IPS-11a (cell line): ENCODE measurements at regions not wholly inside any gene's neighbourhood (a gene's known extent, or its start where the extent isn't known, plus 50 kb on each side); places are given as distances from the start of the nearest gene placed in this dataset.
"Not testable (repeated sequence)": the region's sequence is repeated elsewhere in the genome, so short reads cannot be mapped to it uniquely, and the experiment has no call there.

Source experiments
- H3K4me3 ChIP-seq: one replicate; pipeline ENCODE4 v1.5.1; 2013; ENCODE audit warnings: low read depth, low read length, control low read depth

DNA sequence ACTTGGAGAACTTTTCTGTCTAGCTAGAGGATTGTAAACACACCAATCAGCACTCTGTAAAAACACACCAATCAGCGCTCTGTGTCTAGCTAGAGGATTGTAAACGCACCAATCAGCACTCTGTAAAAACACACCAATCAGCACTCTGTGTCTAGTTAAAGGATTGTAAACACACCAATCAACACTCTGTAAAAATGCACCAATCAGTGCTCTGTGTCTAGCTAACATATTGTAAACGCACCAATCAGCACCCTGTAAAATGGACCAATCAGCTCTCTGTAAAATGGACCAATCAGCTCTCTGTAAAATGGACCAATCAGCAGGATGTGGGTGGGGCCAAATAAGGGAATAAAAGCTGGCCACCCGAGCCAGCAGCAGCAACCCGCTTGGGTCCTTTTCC is 91.1 kb upstream of the KRAS start:
- not testable (repeated sequence) for H3K4me3 ChIP-seq

GRCh38 chr12:25337916-25338315 is 87.2 kb upstream of the KRAS start:
- no peak overlapping the region for H3K4me3 ChIP-seq

DNA sequence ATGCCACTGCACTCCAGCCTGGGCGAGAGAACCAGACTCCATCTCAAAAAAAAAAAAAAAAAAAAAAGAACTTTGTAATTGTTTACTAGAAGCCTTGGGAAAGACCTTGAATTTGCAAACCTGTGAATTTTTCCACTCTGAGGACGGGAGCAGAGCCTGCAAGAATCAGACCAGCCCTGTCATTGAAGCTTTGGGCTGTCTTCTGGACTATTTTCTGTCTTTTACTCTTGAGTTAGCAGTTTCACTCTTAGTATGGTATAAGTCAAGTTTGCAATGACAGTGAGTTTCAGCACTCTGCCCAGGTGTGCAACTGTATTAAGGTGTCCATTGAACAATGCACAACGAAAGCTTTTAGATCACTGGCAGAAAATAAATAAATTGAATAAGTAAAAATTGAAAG is 81.4 kb upstream of the KRAS start:
- H3K4me3 ChIP-seq: no peak overlapping the region

GRCh38 chr12:25328072-25328712 is 77.5 kb upstream of the KRAS start:
- no peak overlapping the region for H3K4me3 ChIP-seq

GRCh38 chr12:25327321-25327720 is 76.6 kb upstream of the KRAS start:
- no peak overlapping the region for H3K4me3 ChIP-seq

DNA sequence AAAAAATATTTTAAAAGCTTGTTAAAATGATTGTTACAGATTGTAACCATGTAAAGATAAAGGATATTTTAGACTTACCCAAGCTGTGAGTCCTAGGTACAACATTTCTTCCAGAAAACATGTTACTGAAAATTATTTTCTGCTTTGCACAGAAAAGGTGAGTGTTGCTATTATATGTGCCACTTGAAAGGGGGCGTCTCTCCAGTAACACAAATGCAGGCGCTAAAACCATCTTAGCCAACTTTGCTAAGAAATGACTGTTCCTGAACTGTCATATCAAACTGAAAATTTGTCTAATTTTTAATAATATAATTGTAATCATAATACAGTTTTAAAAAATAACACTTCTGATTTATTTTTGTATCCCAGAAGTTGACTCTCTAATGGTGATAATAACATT is 75.6 kb upstream of the KRAS start:
- H3K4me3 ChIP-seq: no peak overlapping the region

DNA sequence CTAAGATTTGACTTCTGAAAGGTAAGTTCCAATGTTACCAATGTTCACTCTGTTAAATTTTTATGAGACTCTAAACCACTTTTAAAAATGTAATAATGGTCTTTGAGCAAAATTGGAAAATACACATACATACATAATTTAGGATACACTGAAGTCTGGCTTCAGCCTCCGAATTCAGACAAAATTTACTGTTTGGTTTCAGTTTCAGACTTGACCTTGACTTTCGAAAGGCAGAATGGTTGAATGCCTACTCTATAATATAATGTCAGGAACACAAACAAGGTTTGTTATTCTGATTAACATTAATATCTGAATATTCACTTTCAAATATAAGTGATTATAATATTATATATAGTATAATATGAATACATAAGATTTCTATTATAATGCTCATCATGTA is 74.1 kb upstream of the KRAS start:
- H3K4me3 ChIP-seq: no peak overlapping the region

- no peak overlapping the region for H3K4me3 ChIP-seq
Observed at GRCh38 chr12:25323581-25323982, 72.9 kb upstream of the KRAS start.

DNA sequence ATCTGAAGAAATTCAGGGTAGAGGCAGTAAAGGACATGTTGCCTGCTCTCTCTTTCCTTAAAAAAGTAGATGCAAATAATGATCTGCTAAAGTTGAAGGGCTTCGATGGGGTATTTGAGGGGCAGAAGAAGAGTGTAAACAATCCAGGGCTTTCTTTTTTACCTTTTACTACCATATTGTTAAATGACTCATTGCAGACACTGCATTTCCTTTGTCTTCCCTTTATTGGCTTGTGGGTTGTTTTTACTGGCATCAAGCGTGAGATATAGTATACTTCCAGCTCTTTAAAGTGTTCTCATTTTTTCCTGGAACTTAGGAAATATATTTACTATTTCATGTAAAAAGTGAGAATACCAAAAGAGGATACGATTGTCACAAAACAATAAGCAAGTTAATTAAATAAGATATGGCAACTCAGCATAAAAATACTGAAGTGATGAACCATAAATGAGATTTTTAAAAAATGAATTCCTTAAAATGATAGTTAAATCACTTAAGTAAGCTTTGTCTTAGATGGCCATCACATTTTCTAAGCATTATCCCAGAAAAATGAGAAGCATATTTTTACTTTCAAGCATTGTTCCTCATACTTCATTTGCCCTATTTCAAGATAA is 72.3 kb upstream of the KRAS start:
- H3K4me3 ChIP-seq: no peak overlapping the region

- no peak overlapping the region for H3K4me3 ChIP-seq
Observed at GRCh38 chr12:25322351-25322750, 71.6 kb upstream of the KRAS start.

GRCh38 chr12:25321772-25322171 is 71.0 kb upstream of the KRAS start:
- no peak overlapping the region for H3K4me3 ChIP-seq

GRCh38 chr12:25320123-25321006 is 69.6 kb upstream of the KRAS start:
- H3K4me3 ChIP-seq: no peak overlapping the region

DNA sequence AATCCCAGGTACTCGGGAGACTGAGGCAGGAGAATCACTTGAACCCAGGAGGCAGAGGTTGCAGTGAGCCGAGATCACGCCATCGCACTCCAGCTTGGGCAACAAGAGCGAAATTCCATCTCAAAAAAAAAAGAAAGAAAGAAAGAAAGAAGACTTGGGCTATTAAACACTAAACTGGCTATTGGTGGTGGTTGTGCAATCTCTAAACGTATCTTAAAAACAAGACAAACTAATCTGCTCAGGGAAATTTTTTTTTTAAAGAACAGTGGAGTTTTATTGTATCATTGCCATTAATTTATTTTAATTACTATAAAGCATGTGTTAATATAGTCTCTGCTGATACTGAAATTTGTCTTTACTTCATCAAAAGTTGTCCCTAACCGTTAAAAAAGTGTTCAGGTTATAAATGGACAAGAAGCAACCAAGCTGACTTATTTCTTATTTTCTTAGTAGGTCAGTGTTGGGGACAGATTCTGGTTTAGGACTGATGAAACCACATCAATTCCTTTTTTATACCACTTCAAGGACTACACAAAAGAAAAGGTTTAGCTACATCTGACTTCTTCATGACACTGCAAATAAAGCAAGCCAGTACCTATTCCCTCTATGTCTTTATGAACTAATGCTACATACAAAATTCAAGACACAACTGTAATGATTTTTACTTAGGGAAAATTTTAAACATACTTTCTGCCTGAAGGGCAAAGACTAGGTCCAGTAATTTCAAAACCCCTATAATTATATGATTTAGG is 68.7 kb upstream of the KRAS start:
- no peak overlapping the region for H3K4me3 ChIP-seq

GRCh38 chr12:25317553-25317952 is 66.8 kb upstream of the KRAS start:
- no peak overlapping the region for H3K4me3 ChIP-seq

GRCh38 chr12:25315388-25315787 is 64.7 kb upstream of the KRAS start:
- H3K4me3 ChIP-seq: no peak overlapping the region

- H3K4me3 ChIP-seq: not testable (repeated sequence)
Observed at GRCh38 chr12:25313266-25313990, 62.7 kb upstream of the KRAS start.

DNA sequence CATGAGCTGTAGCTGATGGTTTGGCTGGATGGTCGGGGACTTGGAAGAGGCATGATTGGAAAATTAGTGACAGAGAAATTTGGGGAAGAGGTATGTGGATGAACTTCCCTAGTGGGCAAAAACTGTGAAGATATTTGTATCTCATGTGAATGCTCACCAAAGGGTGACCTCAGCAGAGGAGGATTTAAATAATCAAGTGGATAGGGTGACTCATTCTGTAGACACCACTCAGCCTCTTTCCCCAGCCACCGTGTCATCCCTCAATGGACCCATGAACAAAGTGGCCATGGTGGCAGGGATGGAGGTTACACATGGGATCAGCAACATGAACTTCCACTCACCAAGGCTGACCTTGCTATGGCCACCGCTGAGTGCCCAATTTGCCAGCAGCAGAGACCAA is 60.8 kb upstream of the KRAS start:
- H3K4me3 ChIP-seq: no peak overlapping the region

GRCh38 chr12:25310071-25310470 is 59.3 kb upstream of the KRAS start:
- H3K4me3 ChIP-seq: not testable (repeated sequence)

DNA sequence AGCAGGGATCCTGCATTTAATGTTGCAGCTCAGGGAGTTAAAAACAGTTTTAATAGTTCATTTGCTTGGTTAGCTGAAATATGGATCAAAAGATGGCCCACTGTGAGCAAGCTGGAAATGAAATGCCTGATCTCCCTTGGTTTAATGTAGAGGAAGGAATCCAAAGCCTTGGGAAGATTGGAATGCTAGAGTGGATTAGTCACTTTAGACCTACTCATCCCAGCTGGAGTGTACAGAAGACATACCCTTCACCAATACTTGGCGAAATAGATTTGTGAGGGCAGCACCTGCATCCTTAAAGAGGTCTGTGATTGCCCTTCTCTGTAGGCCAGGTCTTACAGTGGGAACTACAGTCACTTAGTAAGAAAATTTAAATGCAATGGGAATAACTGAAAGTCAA is 58.0 kb upstream of the KRAS start:
- no peak overlapping the region for H3K4me3 ChIP-seq

GRCh38 chr12:25307818-25308217 is 57.1 kb upstream of the KRAS start:
- no peak overlapping the region for H3K4me3 ChIP-seq

GRCh38 chr12:25301798-25302197 is 51.1 kb upstream of the KRAS start:
- H3K4me3 ChIP-seq: no peak overlapping the region
